ENCODE measurements at regions not wholly inside any gene's neighbourhood (a gene's known extent, or its start where the extent isn't known, plus 50 kb on each side); places are given as distances from the start of the nearest gene placed in this dataset.

DNA sequence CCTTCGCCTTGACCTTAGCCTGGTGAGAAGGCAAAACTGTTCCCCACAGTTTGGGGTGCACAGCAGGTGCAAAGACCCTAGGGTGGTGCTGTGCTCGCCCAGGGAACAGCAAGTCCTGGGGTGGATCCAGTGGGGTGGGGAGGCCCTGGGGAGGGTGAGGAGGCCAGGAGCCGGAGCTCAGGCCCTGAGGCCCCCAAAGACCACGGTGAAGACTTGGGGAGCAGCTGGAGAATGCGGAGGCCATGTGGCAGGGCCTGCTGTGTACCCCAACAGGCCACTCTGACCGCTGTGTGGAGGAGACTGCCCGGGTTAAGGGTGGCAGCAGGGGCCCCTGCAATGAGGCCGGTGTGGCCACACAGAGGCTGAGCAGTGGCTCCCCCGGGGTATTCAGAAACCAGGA lies 101.1 kb upstream of the RTL6 start:
- Histone ChIP-seq H3K36me3 (ENCODE audit: low read depth, missing control alignments) (no peaks in the 10 kb centered on the region), H3K27me3 (no peaks in the 10 kb centered on the region), H3K9me3 (no peaks in the 10 kb centered on the region), H3K4me1 (no peaks in the 10 kb centered on the region), H3K27ac (no peak overlapping the region), H3K4me3 (no peak overlapping the region)
- intact Hi-C loops (cut with DNase I; ENCODE audit: low total_unique reads) = no loop called here
- TF ChIP-seq, protein P1, sequence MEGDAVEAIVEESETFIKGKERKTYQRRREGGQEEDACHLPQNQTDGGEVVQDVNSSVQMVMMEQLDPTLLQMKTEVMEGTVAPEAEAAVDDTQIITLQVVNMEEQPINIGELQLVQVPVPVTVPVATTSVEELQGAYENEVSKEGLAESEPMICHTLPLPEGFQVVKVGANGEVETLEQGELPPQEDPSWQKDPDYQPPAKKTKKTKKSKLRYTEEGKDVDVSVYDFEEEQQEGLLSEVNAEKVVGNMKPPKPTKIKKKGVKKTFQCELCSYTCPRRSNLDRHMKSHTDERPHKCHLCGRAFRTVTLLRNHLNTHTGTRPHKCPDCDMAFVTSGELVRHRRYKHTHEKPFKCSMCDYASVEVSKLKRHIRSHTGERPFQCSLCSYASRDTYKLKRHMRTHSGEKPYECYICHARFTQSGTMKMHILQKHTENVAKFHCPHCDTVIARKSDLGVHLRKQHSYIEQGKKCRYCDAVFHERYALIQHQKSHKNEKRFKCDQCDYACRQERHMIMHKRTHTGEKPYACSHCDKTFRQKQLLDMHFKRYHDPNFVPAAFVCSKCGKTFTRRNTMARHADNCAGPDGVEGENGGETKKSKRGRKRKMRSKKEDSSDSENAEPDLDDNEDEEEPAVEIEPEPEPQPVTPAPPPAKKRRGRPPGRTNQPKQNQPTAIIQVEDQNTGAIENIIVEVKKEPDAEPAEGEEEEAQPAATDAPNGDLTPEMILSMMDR (IDR thresholded peaks at IDR 0.05) = no peak
- TF ChIP-seq POLR2A (IDR thresholded peaks at IDR 0.05) = no peak
- 65 to 88% methylated on average over 3 to 9 of the region's 9 CpGs for WGBS, 2 donors
- no peak for DNase-seq

DNA sequence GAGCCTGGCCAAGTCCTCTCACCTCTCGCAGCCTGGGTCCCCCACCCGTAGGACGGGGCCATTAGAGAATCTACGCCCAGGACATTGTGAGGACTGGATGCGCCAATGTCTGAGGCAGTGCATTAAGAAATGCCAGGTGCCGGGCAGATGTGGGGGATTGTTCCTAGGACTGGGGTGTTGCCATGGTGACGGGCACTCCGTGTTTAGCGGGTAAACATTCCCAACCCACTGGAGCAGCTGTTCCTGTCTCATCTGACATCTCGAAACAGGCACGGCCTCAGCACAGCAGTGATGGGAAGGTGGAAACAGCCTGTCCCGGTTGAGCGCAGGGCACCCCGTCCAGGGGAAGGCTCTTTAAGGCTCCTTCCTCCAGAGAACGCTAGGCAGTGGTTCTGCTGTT lies 99.6 kb upstream of the RTL6 start:
- Histone ChIP-seq H3K27me3 (no peaks in the 10 kb centered on the region), H3K4me3 (no peak overlapping the region), H3K36me3 (ENCODE audit: low read depth, missing control alignments) (no peaks in the 10 kb centered on the region), H3K9me3 (no peaks in the 10 kb centered on the region), H3K4me1 (no peaks in the 10 kb centered on the region), H3K27ac (no peak overlapping the region)
- intact Hi-C loops (cut with DNase I; ENCODE audit: low total_unique reads) = no loop called here
- DNase-seq = no peak
- no peak for TF ChIP-seq POLR2A (IDR thresholded peaks at IDR 0.05)
- TF ChIP-seq, protein P1 (IDR thresholded peaks at IDR 0.05) = no peak
- WGBS, 2 donors = 86 to 94% methylated on average over 5 to 15 of the region's 15 CpGs

DNA sequence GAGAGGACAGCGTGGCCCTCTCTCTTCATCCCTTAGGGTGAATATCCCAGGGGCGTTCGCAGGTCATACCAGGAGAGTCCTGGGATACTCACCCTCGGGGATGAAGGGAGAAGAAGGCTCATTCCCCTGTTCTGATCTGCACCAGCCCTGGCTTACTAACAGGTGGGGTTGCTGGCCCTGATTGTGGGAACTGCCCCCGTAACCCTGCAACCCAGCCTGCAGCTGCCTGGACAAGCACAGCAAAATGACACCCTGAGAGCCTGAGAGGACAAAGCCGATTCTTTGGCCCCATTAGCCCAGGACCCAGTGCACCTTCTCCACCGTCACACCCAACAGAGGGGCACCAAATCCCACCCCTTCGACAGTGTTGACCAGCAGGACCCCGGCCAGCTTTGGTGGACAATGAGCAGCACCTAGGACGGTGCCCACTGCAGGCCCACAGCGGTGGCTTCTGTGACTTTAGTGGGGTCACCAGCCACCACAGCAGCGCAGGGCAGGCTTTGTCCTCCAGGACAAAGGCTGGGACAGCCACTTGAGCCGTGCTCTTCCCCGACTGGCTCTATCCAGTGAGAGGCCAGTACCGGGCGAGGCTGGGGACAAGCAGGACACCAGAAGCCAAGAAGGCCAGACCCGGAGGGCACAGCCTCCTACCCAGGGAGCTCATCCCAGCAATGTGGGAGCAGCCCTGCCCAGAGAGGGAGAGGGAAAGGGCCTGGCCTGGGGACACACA lies 98.5 kb upstream of the RTL6 start:
- no peak overlapping the region for H3K27ac ChIP-seq

DNA sequence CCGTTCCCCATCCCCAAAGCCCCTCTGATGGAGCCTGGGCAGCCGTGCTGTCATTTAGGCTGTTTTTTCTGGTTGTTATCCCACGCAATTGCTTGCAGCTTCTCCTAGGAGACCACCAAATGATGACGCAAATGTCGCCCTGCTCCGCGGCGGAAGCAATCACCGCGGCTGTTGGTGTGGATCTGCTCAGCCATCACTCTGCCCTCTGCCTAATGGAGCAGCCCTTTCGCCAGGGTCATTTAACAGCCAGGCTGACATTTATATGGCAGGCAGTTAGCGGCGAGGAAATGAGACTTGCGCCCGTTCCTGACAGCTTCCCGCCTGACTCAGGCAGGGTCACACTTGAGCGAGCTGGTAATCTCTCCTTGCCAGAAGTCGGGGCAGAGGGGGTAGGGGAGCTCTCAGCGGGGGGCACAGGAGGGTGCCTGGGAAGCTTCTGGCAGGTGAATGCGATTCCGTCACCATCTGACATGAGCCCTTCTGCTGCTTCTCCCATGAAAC lies 97.9 kb upstream of the RTL6 start:
- Histone ChIP-seq H3K4me3 (no peak overlapping the region), H3K4me1 (no peaks in the 10 kb centered on the region), H3K27me3 (no peaks in the 10 kb centered on the region), H3K36me3 (ENCODE audit: low read depth, missing control alignments) (no peaks in the 10 kb centered on the region), H3K27ac (no peak overlapping the region), H3K9me3 (no peaks in the 10 kb centered on the region)
- TF ChIP-seq POLR2A (IDR thresholded peaks at IDR 0.05) = no peak
- TF ChIP-seq, protein P1 (IDR thresholded peaks at IDR 0.05) = no peak
- intact Hi-C loops (cut with DNase I; ENCODE audit: low total_unique reads) = no loop called here
- WGBS, 2 donors = 52 to 64% methylated on average over 20 to 21 of the region's 21 CpGs
- DNase-seq = no peak

More for the DNA sequence above, 98.5 kb upstream of the RTL6 start:
- H3K27me3 ChIP-seq = no peaks in the 10 kb centered on the region
- H3K9me3 ChIP-seq = no peaks in the 10 kb centered on the region
- H3K36me3 ChIP-seq (ENCODE audit: low read depth, missing control alignments) = no peaks in the 10 kb centered on the region
- TF ChIP-seq, protein P1 (IDR thresholded peaks at IDR 0.05) = no peak
- TF ChIP-seq POLR2A (IDR thresholded peaks at IDR 0.05) = no peak
- no peaks in the 10 kb centered on the region for H3K4me1 ChIP-seq
- no peak overlapping the region for H3K4me3 ChIP-seq
- 85% methylated on average over 8 to 17 of the region's 17 CpGs for WGBS, 2 donors
- no peak for DNase-seq
- intact Hi-C loops (cut with DNase I; ENCODE audit: low total_unique reads) = no loop called here

DNA sequence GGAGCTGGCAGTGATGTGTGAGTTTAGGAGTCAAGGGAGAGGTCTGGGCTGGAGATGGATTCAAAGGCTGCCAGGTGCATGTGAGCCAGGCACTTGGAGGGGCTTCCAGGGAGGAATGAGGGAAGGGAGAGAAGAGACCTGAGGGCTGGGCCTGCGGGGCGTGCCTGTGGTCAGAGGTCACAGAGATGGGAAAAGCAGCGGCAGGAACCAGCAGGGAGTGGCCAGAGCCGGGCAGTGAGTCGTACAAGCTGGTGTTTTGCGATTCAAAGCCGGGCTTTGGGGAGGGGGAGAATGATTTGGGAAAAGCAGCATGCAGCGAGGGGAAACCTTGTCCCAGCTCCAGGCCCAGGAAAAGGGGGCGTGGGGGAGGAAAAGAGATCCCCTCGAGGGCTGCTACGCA lies 96.9 kb upstream of the RTL6 start:
- Histone ChIP-seq H3K4me3 (no peak overlapping the region), H3K27ac (no peak overlapping the region), H3K36me3 (ENCODE audit: low read depth, missing control alignments) (no peaks in the 10 kb centered on the region), H3K9me3 (no peaks in the 10 kb centered on the region), H3K4me1 (no peaks in the 10 kb centered on the region), H3K27me3 (no peaks in the 10 kb centered on the region)
- intact Hi-C loops (cut with DNase I; ENCODE audit: low total_unique reads) = no loop called here
- TF ChIP-seq, protein P1 (IDR thresholded peaks at IDR 0.05) = no peak
- TF ChIP-seq POLR2A (IDR thresholded peaks at IDR 0.05) = no peak
- WGBS, 2 donors = 75 to 76% methylated on average over 11 of the region's 11 CpGs
- no peak for DNase-seq

All from testis (tissue), 2 donors.